Breast epithelium (tissue), 4 donors: ENCODE measurements at regions not wholly inside any gene's neighbourhood (a gene's known extent, or its start where the extent isn't known, plus 50 kb on each side); places are given as distances from the start of the nearest gene placed in this dataset.

Experiments used
- DNase-seq, 2 donors: peaks; one replicate each; pipeline ENCODE4 v3.0.0-alpha.2; 2019; ENCODE audit warnings: low spot score in 2 of 2
- H3K27ac ChIP-seq, 2 donors: fragments of 200-600 bp; sonication (generic) in 1 of 2; one replicate each; pipeline ENCODE4 v1.5.1; 2016 to 2019; ENCODE audit warnings: mild to moderate bottlenecking in 1 of 2
- H3K27me3 ChIP-seq, 2 donors: fragments of 200-600 bp; sonication (generic) in 1 of 2; one replicate each; pipeline versions ENCODE4 v1.5.1 to v1.6.0; 2017 to 2019; ENCODE audit warnings: control low read depth in 1 of 2, mild to moderate bottlenecking in 1 of 2
- H3K36me3 ChIP-seq: fragments of 200-600 bp; one replicate; pipeline ENCODE4 v1.5.1; 2019
- H3K4me1 ChIP-seq, 2 donors: fragments of 200-600 bp; sonication (generic); one replicate each; pipeline ENCODE4 v1.5.1; 2016 to 2019; ENCODE audit warnings: control low read depth in 1 of 2
- H3K4me3 ChIP-seq, 3 donors: fragments of 200-600 bp; sonication (generic); 1 replicate in 2 of 3; 2 replicates in 1 of 3; pipeline ENCODE4 v1.5.1; 2016 to 2019; ENCODE audit warnings: mild to moderate bottlenecking in 3 of 3, moderate library complexity in 2 of 3
- H3K9me3 ChIP-seq, 2 donors: fragments of 200-600 bp; sonication (generic) in 1 of 2; one replicate each; pipeline ENCODE4 v1.5.1; 2016 to 2019; ENCODE audit warnings: control low read depth in 1 of 2
- CTCF ChIP-seq, 3 donors: fragments of 450-650 bp; IDR thresholded peaks; one replicate each; pipeline ENCODE4 v1.5.1; 2016 to 2017; ENCODE audit warnings: antibody characterized with exemption in 3 of 3, mild to moderate bottlenecking in 3 of 3, moderate library complexity in 3 of 3
- POLR2A ChIP-seq: fragments of 450-650 bp; IDR thresholded peaks from one replicate; pipeline ENCODE4 v1.6.1; 2016; ENCODE audit warnings: antibody characterized with exemption, mild to moderate bottlenecking, moderate library complexity
- POLR2AphosphoS5 ChIP-seq, 3 donors: sonication (generic); formaldehyde crosslinking; IDR thresholded peaks; one replicate each; pipeline ENCODE4 v1.6.1; 2017; ENCODE audit warnings: antibody characterized with exemption in 3 of 3
- intact Hi-C: fragments of 100-400 bp; cut with DNase I; formaldehyde crosslinking; loops from one replicate; pipeline ENCODE4 v1.15.1; 2023; ENCODE audit warnings: low total_unique reads

GRCh38 chr12:127237151-127237550 lies 1029.8 kb upstream of the TMEM132C start:
- H3K9me3 ChIP-seq: no peaks in the 10 kb centered on the region
- intact Hi-C loops: no loop called here
- H3K36me3 ChIP-seq: no peaks in the 10 kb centered on the region
- H3K4me3 ChIP-seq: no peak overlapping the region
- no peak for TF ChIP-seq CTCF (IDR thresholded peaks at IDR 0.05)
- TF ChIP-seq POLR2A: no peak
- no peak for TF ChIP-seq POLR2AphosphoS5 (IDR thresholded peaks at IDR 0.05)
- DNase-seq: no peak
- H3K4me1 ChIP-seq: no peaks in the 10 kb centered on the region
- H3K27ac ChIP-seq: no peak overlapping the region
- no peaks in the 10 kb centered on the region for H3K27me3 ChIP-seq

- Histone ChIP-seq H3K27ac (no peak overlapping the region), H3K27me3 (no peaks in the 10 kb centered on the region), H3K36me3 (no peaks in the 10 kb centered on the region), H3K9me3 (no peaks in the 10 kb centered on the region), H3K4me3 (no peak overlapping the region), H3K4me1 (no peaks in the 10 kb centered on the region)
- intact Hi-C loops: no loop called here
- no peak for DNase-seq
- no peak for TF ChIP-seq POLR2A
- TF ChIP-seq POLR2AphosphoS5 (IDR thresholded peaks at IDR 0.05): no peak
- TF ChIP-seq CTCF (IDR thresholded peaks at IDR 0.05): no peak
These were observed 1028.9 kb upstream of the TMEM132C start for GRCh38 chr12:127238107-127238506.

- no peak for DNase-seq
- Histone ChIP-seq H3K4me1 (no peaks in the 10 kb centered on the region), H3K27me3 (no peaks in the 10 kb centered on the region), H3K4me3 (no peak overlapping the region), H3K27ac (no peak overlapping the region), H3K9me3 (no peaks in the 10 kb centered on the region), H3K36me3 (no peaks in the 10 kb centered on the region)
- intact Hi-C loops: no loop called here
- TF ChIP-seq CTCF (IDR thresholded peaks at IDR 0.05) (no peak), POLR2AphosphoS5 (IDR thresholded peaks at IDR 0.05) (no peak), POLR2A (no peak)
These were observed 1027.2 kb upstream of the TMEM132C start for GRCh38 chr12:127239781-127240180.

GRCh38 chr12:127240249-127240929 lies 1026.6 kb upstream of the TMEM132C start:
- no peak overlapping the region for H3K4me3 ChIP-seq
- H3K27me3 ChIP-seq: no peaks in the 10 kb centered on the region
- H3K27ac ChIP-seq: no peak overlapping the region
- no peak for TF ChIP-seq CTCF (IDR thresholded peaks at IDR 0.05)
- TF ChIP-seq POLR2A: no peak
- H3K9me3 ChIP-seq: no peaks in the 10 kb centered on the region
- H3K4me1 ChIP-seq: no peaks in the 10 kb centered on the region
- DNase-seq: no peak
- intact Hi-C loops: no loop called here
- H3K36me3 ChIP-seq: no peaks in the 10 kb centered on the region

- H3K4me1 ChIP-seq: no peaks in the 10 kb centered on the region
- intact Hi-C loops: no loop called here
- TF ChIP-seq POLR2AphosphoS5 (IDR thresholded peaks at IDR 0.05) (no peak), CTCF (IDR thresholded peaks at IDR 0.05) (no peak), POLR2A (no peak)
- DNase-seq: no peak
- H3K9me3 ChIP-seq: no peaks in the 10 kb centered on the region
- H3K4me3 ChIP-seq: no peak overlapping the region
- H3K27me3 ChIP-seq: no peaks in the 10 kb centered on the region
- H3K36me3 ChIP-seq: no peaks in the 10 kb centered on the region
- H3K27ac ChIP-seq: no peak overlapping the region
These were observed 1025.7 kb upstream of the TMEM132C start for GRCh38 chr12:127241072-127241817.
